H1 (cell line): ENCODE measurements at regions not wholly inside any gene's neighbourhood (a gene's known extent, or its start where the extent isn't known, plus 50 kb on each side); places are given as distances from the start of the nearest gene placed in this dataset.

Experiments
- CTCF ChIA-PET: fragments of 300-600 bp; sonication (Branson Sonifier 250); formaldehyde crosslinking; loops from one replicate; lab custom pipeline; 2021; ENCODE audit not compliant: partially characterized antibody; lab: Charles Lee
- POLR2A ChIA-PET: fragments of 300-600 bp; sonication (Branson Sonifier 250); formaldehyde crosslinking; loops from one replicate; lab custom pipeline; 2021; ENCODE audit warnings: inconsistent platforms; ENCODE audit not compliant: partially characterized antibody; lab: Charles Lee
- DNase-seq, 2 experiments: peaks; one replicate each; pipeline versions ENCODE4 v3.0.0 to v3.0.0-alpha.2; 2010 to 2022; ENCODE audit warnings: low spot score in 2 of 2, low read depth in 1 of 2, mixed read lengths in 1 of 2
- FAIRE-seq: peaks from 2 replicates; lab custom pipeline; 2011; peaks lifted over from hg19 to GRCh38; lab: Jason Lieb, UNC
- H2AFZ ChIP-seq: 2 replicates; pipeline ENCODE4 v1.8.1; 2012; ENCODE audit warnings: low read length, inconsistent platforms
- H2AK5ac ChIP-seq: 2 replicates; pipeline ENCODE4 v1.6.1; 2013; ENCODE audit warnings: low read depth, low read length
- H2BK120ac ChIP-seq: replicated peaks from 2 replicates; pipeline ENCODE3; 2013; ENCODE audit warnings: low read depth, low read length, inconsistent platforms
- H2BK12ac ChIP-seq: 2 replicates; pipeline ENCODE4 v1.6.1; 2013; ENCODE audit warnings: low read depth, low read length
- H2BK15ac ChIP-seq: 2 replicates; pipeline ENCODE4 v1.6.1; 2013; ENCODE audit warnings: low read length
- H2BK20ac ChIP-seq: 2 replicates; pipeline ENCODE4 v1.6.1; 2013; ENCODE audit warnings: low read length
- H2BK5ac ChIP-seq: 2 replicates; pipeline ENCODE4 v1.6.1; 2013; ENCODE audit warnings: low read depth, low read length
- H3K14ac ChIP-seq: 2 replicates; pipeline ENCODE4 v1.6.1; 2013; ENCODE audit warnings: inconsistent platforms; ENCODE audit not compliant: insufficient read length
- H3K18ac ChIP-seq: 2 replicates; pipeline ENCODE4 v1.6.1; 2013; ENCODE audit warnings: low read length; ENCODE audit errors: extremely low read depth
- H3K23ac ChIP-seq: 2 replicates; pipeline ENCODE4 v1.6.1; 2013; ENCODE audit warnings: inconsistent platforms; ENCODE audit not compliant: insufficient read length
- H3K23me2 ChIP-seq: 2 replicates; pipeline ENCODE4 v1.6.1; 2013; ENCODE audit warnings: low read depth, low read length
- H3K27ac ChIP-seq: 2 replicates; pipeline ENCODE4 v1.6.1; 2011; ENCODE audit warnings: low read depth, low read length, inconsistent platforms
- H3K27me3 ChIP-seq, 4 experiments: replicated peaks in 1 of 4; 1 replicate in 1 of 4; 2 replicates in 3 of 4; pipeline versions ENCODE4 v1.6.1 to v1.8.1; 2011 to 2013; ENCODE audit warnings: low read length in 3 of 4, mild to moderate bottlenecking in 3 of 4, inconsistent platforms in 2 of 4, mixed read lengths in 2 of 4, moderate library complexity in 1 of 4; ENCODE audit not compliant: control insufficient read depth in 3 of 4, insufficient read depth in 3 of 4; ENCODE audit errors: extremely low read depth in 1 of 4
- H3K36me3 ChIP-seq, 4 experiments: 2 replicates each; pipeline versions ENCODE4 v1.6.1 to v1.8.1; 2011 to 2013; ENCODE audit warnings: mild to moderate bottlenecking in 4 of 4, low read length in 3 of 4, moderate library complexity in 2 of 4, control low read depth in 1 of 4, inconsistent platforms in 1 of 4; ENCODE audit not compliant: insufficient read depth in 4 of 4, control insufficient read depth in 2 of 4
- H3K4ac ChIP-seq: replicated peaks from 2 replicates; pipeline ENCODE3; 2013; ENCODE audit warnings: low read length, low read depth, mixed read lengths, inconsistent platforms; ENCODE audit not compliant: insufficient read length
- H3K4me1 ChIP-seq, 4 experiments: replicated peaks in 1 of 4; 1 replicate in 1 of 4; 2 replicates in 3 of 4; pipeline versions ENCODE4 v1.6.1 to v1.8.1; 2011 to 2013; ENCODE audit warnings: low read length in 3 of 4, inconsistent platforms in 2 of 4, mixed read lengths in 1 of 4; ENCODE audit not compliant: insufficient read depth in 4 of 4, control insufficient read depth in 3 of 4
- H3K4me2 ChIP-seq, 2 experiments: 2 replicates each; pipeline versions ENCODE4 v1.6.1 to v1.8.1; 2011 to 2013; ENCODE audit warnings: low read depth in 2 of 2, low read length in 2 of 2, control low read depth in 1 of 2, inconsistent platforms in 1 of 2, mild to moderate bottlenecking in 1 of 2; ENCODE audit not compliant: insufficient read depth in 1 of 2
- H3K4me3 ChIP-seq, 4 experiments: fragments of 200-600, 300-600 bp in 1 of 4; sonication (generic), shearing (Covaris generic), sonication (Bioruptor Twin) in 1 of 4; 2 replicates each; pipeline versions ENCODE4 v1.5.1 to v1.8.1; 2011 to 2016; ENCODE audit warnings: low read length in 4 of 4, low read depth in 3 of 4, control low read depth in 2 of 4, inconsistent platforms in 2 of 4, mild to moderate bottlenecking in 2 of 4, mixed read lengths in 1 of 4, moderate library complexity in 1 of 4; ENCODE audit not compliant: insufficient read depth in 2 of 4; ENCODE audit errors: extremely low read depth in 1 of 4
- H3K56ac ChIP-seq: replicated peaks from 2 replicates; pipeline ENCODE3; 2013; ENCODE audit warnings: low read depth, mild to moderate bottlenecking, mixed read lengths, low read length, inconsistent platforms; ENCODE audit not compliant: insufficient read length
- H3K79me1 ChIP-seq: 2 replicates; pipeline ENCODE4 v1.6.1; 2013; ENCODE audit warnings: low read depth, low read length, control low read depth
- H3K79me2 ChIP-seq, 2 experiments: 2 replicates each; pipeline versions ENCODE4 v1.6.1 to v1.8.1; 2012 to 2013; ENCODE audit warnings: low read length in 2 of 2, mild to moderate bottlenecking in 2 of 2, inconsistent platforms in 1 of 2; ENCODE audit not compliant: insufficient read depth in 2 of 2, control insufficient read depth in 1 of 2
- H3K9ac ChIP-seq, 4 experiments: replicated peaks in 1 of 4; 1 replicate in 1 of 4; 2 replicates in 3 of 4; pipeline versions ENCODE4 v1.6.1 to v1.8.1; 2011 to 2013; ENCODE audit warnings: low read depth in 3 of 4, low read length in 3 of 4, control low read depth in 2 of 4, mild to moderate bottlenecking in 2 of 4, moderate library complexity in 2 of 4, inconsistent platforms in 1 of 4; ENCODE audit errors: extremely low read depth in 1 of 4
- H3K9me3 ChIP-seq, 2 experiments: 2 replicates each; pipeline versions ENCODE4 v1.6.1 to v1.8.1; 2012 to 2013; ENCODE audit warnings: mild to moderate bottlenecking in 2 of 2, moderate library complexity in 2 of 2, control low read depth in 1 of 2, inconsistent platforms in 1 of 2, low read depth in 1 of 2, low read length in 1 of 2, mixed read lengths in 1 of 2; ENCODE audit not compliant: insufficient read depth in 2 of 2
- H4K20me1 ChIP-seq, 2 experiments: replicated peaks in 1 of 2; 2 replicates each; pipeline versions ENCODE3 to v1.8.1; 2011 to 2013; ENCODE audit warnings: inconsistent platforms in 2 of 2, low read length in 2 of 2, mild to moderate bottlenecking in 1 of 2; ENCODE audit not compliant: insufficient read depth in 2 of 2, control insufficient read depth in 1 of 2
- H4K5ac ChIP-seq: 2 replicates; pipeline ENCODE4 v1.6.1; 2013; ENCODE audit warnings: low read length, low read depth, mixed read lengths, inconsistent platforms; ENCODE audit not compliant: insufficient read length
- H4K8ac ChIP-seq: 2 replicates; pipeline ENCODE4 v1.8.0; 2013; ENCODE audit warnings: mild to moderate bottlenecking, moderate library complexity, low read length, inconsistent platforms; ENCODE audit not compliant: insufficient read depth; ENCODE audit errors: extremely low read depth
- H4K91ac ChIP-seq: replicated peaks from 2 replicates; pipeline ENCODE3; 2013; ENCODE audit warnings: low read length, mixed read lengths, inconsistent platforms; ENCODE audit not compliant: insufficient read length
- TBP ChIP-seq: IDR thresholded peaks from 2 replicates; pipeline ENCODE4 v1.6.1; 2011; ENCODE audit warnings: low read depth, low read length, improper control_type of control experiment
- WGBS, 2 experiments: shearing (Covaris generic) in 1 of 2; methylation state at CpG; one replicate each; pipeline versions ENCODE4 v1.1.6 to v1.1.7; 2013 to 2015; ENCODE audit warnings: low lambda C conversion rate in 2 of 2, mixed read lengths in 2 of 2, inconsistent platforms in 1 of 2, low coverage in 1 of 2, missing lambda C conversion rate in 1 of 2; ENCODE audit not compliant: insufficient replicate concordance in 2 of 2, insufficient coverage in 1 of 2, insufficient read length in 1 of 2; ENCODE audit errors: extremely low coverage in 1 of 2, missing lambda C conversion rate in 1 of 2; 5-methylcytosine and 5-hydroxymethylcytosine counted together
- TF ChIP-seq, protein P1 (sequence below): IDR thresholded peaks from 2 replicates; pipeline ENCODE4 v1.6.1; 2012; ENCODE audit warnings: inconsistent platforms

DNA sequence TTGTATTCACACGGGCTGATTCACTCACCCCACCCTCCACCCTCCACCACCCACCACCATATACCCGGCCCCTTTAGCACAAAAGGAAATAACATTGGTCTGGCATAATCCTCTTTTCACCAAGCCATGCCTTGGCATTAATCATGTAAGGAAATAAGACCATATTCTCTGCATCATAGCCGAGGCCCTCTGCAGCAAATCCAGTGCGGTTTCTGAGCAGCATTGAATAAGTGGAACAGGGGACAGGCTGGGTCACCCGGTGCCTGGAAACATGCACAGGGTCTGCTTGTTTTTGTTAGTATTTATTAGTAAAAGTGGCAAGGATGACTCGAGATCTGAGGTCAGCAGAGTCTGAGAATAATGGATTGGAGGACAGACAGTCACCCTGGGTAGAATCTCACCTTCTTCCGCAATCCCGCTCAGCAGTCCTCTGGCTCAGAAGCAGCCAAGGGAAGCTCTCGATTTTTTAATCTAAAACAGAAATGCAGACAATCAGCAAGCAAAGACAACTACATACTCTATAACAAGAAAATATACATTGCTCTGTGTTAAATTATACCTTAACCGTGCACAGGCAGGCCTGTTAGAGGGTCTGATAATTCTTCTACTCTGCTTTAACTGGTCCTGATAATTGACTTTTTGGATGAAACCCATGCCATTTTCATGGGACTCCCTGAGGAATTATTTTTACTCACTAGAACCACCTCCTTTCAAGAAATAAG is 52.4 kb upstream of the CDC42BPA start:
- Histone ChIP-seq H3K4ac (no peak overlapping the region), H4K8ac (no peak overlapping the region), H2BK12ac (no peak overlapping the region), H3K79me1 (no peaks in the 10 kb centered on the region), H3K4me1 (peaks cover 0 to 5% (median 4%) of the 10 kb centered on the region in 4 experiments; a peak in 3 of 7 replicates), H3K9me3 (peaks cover 0 to 2% of the 10 kb centered on the region in 2 experiments; a peak in 2 of 4 replicates), H3K23me2 (no peaks in the 10 kb centered on the region), H4K91ac (no peak overlapping the region), H3K4me2 (no peak overlapping the region), H3K4me3 (no peak overlapping the region), H3K79me2 (no peaks in the 10 kb centered on the region), H2BK5ac (no peak overlapping the region), H4K20me1 (no peaks in the 10 kb centered on the region), H2AK5ac (no peak overlapping the region), H3K36me3 (no peaks in the 10 kb centered on the region), H3K27me3 (no peaks in the 10 kb centered on the region), H3K18ac (no peak overlapping the region), H3K14ac (no peak overlapping the region), H3K27ac (no peak overlapping the region), H2BK15ac (no peak overlapping the region), H4K5ac (no peak overlapping the region), H3K56ac (no peak overlapping the region), H2AFZ (0 out of 2 replicates have a peak overlapping the region, but pooled peaks have one; percentile 23), H3K23ac (no peak overlapping the region), H2BK120ac (no peak overlapping the region), H3K9ac (no peak overlapping the region), H2BK20ac (no peak overlapping the region)
- no peak for DNase-seq
- FAIRE-seq: no peak
- ChIA-PET POLR2A (no interaction called here), CTCF (interaction anchor here (1.0 kb wide), 1 partner anchor 13 kb away, joined by 3 read pairs; no protein-coding TSS in a partner anchor)
- WGBS, 2 experiments: 82% methylated on average over 10 of the region's 10 CpGs; no CpG with 5 or more reads in 1 of the 2 experiments
- TF ChIP-seq, protein P1, sequence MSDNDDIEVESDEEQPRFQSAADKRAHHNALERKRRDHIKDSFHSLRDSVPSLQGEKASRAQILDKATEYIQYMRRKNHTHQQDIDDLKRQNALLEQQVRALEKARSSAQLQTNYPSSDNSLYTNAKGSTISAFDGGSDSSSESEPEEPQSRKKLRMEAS: no peak
- no peak for TF ChIP-seq TBP
